ENCODE measurements at regions not wholly inside any gene's neighbourhood (a gene's known extent, or its start where the extent isn't known, plus 50 kb on each side); places are given as distances from the start of the nearest gene placed in this dataset.

DNA sequence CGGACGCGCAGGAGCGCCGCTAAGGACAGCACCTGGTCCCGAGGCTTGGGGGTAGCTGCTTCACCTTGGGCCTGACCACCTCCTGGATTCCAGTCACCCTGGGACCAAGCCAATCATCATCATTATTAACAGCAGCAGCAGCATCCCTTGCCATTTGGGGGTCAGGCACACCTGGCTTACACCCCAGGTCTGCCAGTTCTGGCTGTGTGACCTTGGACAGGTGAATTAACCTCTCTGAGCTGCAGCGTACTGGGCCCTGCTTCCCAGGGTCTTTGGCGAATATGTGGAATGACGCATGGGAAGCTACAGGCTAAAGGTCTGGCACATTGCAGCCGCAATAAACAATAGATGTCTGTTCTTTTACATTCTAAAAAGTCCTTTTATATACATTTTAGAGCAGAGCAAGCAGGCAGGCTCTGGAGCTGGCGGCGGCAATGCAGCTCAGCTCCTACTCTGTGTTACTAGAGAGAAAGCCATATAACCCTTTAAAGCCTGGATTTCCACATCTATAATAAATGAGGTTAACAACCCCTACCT, 97.8 kb upstream of the CPLX2 start:
- TF ChIP-seq EZH2 (IDR thresholded peaks at IDR 0.05; ENCODE audit: low read length, missing control alignments) = no peak
- TF ChIP-seq, protein P1, sequence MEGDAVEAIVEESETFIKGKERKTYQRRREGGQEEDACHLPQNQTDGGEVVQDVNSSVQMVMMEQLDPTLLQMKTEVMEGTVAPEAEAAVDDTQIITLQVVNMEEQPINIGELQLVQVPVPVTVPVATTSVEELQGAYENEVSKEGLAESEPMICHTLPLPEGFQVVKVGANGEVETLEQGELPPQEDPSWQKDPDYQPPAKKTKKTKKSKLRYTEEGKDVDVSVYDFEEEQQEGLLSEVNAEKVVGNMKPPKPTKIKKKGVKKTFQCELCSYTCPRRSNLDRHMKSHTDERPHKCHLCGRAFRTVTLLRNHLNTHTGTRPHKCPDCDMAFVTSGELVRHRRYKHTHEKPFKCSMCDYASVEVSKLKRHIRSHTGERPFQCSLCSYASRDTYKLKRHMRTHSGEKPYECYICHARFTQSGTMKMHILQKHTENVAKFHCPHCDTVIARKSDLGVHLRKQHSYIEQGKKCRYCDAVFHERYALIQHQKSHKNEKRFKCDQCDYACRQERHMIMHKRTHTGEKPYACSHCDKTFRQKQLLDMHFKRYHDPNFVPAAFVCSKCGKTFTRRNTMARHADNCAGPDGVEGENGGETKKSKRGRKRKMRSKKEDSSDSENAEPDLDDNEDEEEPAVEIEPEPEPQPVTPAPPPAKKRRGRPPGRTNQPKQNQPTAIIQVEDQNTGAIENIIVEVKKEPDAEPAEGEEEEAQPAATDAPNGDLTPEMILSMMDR (conservative IDR thresholded peaks at IDR 0.05 in 1 of 2, IDR thresholded peaks at IDR 0.05 in 1 of 2; ENCODE audit: low read depth in 1 of 2, low read length in 2 of 2) = no peak

Measured in fibroblast of lung (primary cell).